Colonic mucosa (tissue), 4 donors: ENCODE measurements at regions not wholly inside any gene's neighbourhood (a gene's known extent, or its start where the extent isn't known, plus 50 kb on each side); places are given as distances from the start of the nearest gene placed in this dataset.

Experiments used
- DNase-seq: peaks from one replicate; pipeline ENCODE4 v3.0.0-alpha.2; 2020
- H3K27ac ChIP-seq: fragments of 200-600 bp; one replicate; pipeline ENCODE4 v1.8.0; 2021
- H3K27me3 ChIP-seq: fragments of 200-600 bp; one replicate; pipeline ENCODE4 v1.8.0; 2021
- H3K36me3 ChIP-seq: fragments of 200-600 bp; one replicate; pipeline ENCODE4 v1.8.0; 2021
- H3K4me1 ChIP-seq: fragments of 200-600 bp; one replicate; pipeline ENCODE4 v1.8.0; 2021; ENCODE audit warnings: mild to moderate bottlenecking
- H3K4me3 ChIP-seq: fragments of 200-600 bp; one replicate; pipeline ENCODE4 v1.8.0; 2021
- H3K9ac ChIP-seq, 2 donors: one replicate each; pipeline ENCODE4 v1.7.0; 2013; ENCODE audit warnings: control low read depth in 2 of 2, low read depth in 2 of 2, low read length in 2 of 2
- H3K9me3 ChIP-seq: fragments of 200-600 bp; one replicate; pipeline ENCODE4 v1.8.0; 2021
- intact Hi-C: fragments of 100-400 bp; cut with DNase I; formaldehyde crosslinking; loops from one replicate; pipeline ENCODE4 v1.14.1; 2022
- TF ChIP-seq, protein P1 (sequence below): fragments of 200-600 bp; IDR thresholded peaks from one replicate; pipeline ENCODE4 v1.8.0; 2022; ENCODE audit warnings: antibody characterized with exemption, mild to moderate bottlenecking
- donor health status: healthy.
- donor health status: DM: no; HTN: no; CAD: no.
- donor health status: DM: no; HTN: no; CAD: no.

DNA sequence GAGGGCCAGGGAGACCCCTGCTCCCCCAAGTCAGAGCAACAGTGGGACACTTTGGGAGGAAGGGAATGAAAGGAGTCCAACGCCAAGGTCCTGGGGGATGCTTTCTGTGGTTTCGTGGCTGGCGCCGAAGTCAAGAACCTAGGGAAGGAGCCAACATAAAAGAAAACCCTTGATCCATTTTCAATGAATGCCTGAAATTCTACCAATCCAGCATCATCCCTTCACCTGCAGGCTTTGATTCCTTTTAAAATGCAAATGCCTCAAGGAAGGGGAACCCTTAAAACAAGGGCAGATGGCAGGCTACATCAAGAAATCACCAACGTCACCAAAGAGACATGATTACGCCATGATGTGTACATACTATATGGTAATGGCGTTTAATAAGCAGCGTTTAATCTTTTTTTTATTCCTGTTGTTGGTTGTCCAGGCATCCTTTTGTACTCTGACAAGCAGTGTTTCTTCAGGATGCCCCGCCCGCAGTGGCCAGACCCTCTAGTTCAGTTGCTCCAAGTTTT lies 123.3 kb upstream of the SLC1A4 start:
- Histone ChIP-seq H3K27ac (no peak overlapping the region), H3K27me3 (no peaks in the 10 kb centered on the region), H3K9ac (no peak overlapping the region), H3K9me3 (no peaks in the 10 kb centered on the region), H3K4me3 (no peak overlapping the region), H3K4me1 (no peaks in the 10 kb centered on the region), H3K36me3 (no peaks in the 10 kb centered on the region)
- DNase-seq = no peak
- TF ChIP-seq, protein P1, sequence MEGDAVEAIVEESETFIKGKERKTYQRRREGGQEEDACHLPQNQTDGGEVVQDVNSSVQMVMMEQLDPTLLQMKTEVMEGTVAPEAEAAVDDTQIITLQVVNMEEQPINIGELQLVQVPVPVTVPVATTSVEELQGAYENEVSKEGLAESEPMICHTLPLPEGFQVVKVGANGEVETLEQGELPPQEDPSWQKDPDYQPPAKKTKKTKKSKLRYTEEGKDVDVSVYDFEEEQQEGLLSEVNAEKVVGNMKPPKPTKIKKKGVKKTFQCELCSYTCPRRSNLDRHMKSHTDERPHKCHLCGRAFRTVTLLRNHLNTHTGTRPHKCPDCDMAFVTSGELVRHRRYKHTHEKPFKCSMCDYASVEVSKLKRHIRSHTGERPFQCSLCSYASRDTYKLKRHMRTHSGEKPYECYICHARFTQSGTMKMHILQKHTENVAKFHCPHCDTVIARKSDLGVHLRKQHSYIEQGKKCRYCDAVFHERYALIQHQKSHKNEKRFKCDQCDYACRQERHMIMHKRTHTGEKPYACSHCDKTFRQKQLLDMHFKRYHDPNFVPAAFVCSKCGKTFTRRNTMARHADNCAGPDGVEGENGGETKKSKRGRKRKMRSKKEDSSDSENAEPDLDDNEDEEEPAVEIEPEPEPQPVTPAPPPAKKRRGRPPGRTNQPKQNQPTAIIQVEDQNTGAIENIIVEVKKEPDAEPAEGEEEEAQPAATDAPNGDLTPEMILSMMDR = peak; percentile 9
- intact Hi-C loops = loop anchor here (5.0 to 10.0 kb wide), 2 partner anchors 111 to 279 kb away; no protein-coding TSS in a partner anchor

DNA sequence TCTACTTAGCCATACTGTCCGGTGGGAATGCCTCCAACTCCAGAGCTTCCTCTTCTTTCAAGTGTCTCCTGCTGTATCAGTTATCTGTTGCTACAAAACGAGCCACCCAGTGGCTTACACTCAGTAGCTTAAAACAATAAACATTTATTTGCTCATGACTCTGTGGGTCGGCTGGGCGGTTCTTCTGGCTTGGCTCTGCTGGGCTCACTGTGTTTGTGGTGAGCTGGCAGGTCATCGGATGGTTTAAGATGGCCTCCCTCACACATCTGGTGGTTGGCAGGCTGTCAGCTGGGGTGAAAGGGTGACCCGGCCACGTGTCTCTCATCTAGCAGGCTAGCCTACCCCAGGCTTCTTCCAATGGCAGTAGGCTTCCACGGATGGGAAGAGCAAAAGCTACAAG lies 122.4 kb upstream of the SLC1A4 start:
- Histone ChIP-seq H3K27me3 (no peaks in the 10 kb centered on the region), H3K4me1 (no peaks in the 10 kb centered on the region), H3K4me3 (no peak overlapping the region), H3K27ac (no peak overlapping the region), H3K9ac (no peak overlapping the region), H3K36me3 (no peaks in the 10 kb centered on the region), H3K9me3 (no peaks in the 10 kb centered on the region)
- DNase-seq = peak; percentile 53
- TF ChIP-seq, protein P1 = no peak
- intact Hi-C loops = loop anchor here (5.0 to 10.0 kb wide), 2 partner anchors 112 to 279 kb away; no protein-coding TSS in a partner anchor

DNA sequence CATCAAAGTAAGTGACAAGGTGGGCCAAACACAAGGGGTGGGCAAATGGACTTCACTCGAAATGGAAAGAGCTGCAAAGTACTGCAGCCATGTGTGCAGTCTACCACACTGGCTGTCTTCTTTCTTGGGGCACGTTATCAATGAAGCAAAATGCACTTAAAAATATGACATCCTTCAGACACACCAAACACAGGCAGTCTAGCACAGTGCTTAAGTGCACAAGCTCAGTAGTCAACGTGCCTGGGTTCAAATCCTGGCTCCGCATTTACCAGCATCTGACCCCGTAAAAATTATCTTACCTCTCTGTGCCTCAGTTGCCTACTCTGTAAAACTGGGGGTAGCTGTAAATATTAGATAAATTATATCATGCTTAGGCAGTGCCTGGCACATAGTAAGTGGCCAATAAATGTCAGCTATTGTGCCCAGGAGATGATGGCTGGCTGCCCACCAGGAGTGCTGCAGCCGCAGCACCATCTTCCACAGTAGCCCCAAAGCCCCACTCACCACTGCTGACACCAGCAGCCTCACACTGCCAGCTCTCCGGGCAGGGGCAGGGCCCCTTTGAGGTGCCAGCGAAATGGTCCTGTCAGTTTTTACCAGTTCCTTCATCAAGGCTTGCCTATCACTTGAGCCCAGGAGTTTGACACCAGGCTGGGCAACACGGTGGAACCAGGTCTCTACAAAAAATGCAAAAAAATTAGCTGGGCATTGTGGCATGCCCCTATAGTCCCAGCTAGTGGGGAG lies 121.8 kb upstream of the SLC1A4 start:
- intact Hi-C loops = loop anchor here (5.0 to 10.0 kb wide), 2 partner anchors 113 to 280 kb away; no protein-coding TSS in a partner anchor
- H3K4me1 ChIP-seq = no peaks in the 10 kb centered on the region
- no peaks in the 10 kb centered on the region for H3K36me3 ChIP-seq
- H3K27me3 ChIP-seq = no peaks in the 10 kb centered on the region
- DNase-seq = no peak
- H3K9ac ChIP-seq = no peak overlapping the region
- no peak overlapping the region for H3K4me3 ChIP-seq
- H3K9me3 ChIP-seq = no peaks in the 10 kb centered on the region
- no peak overlapping the region for H3K27ac ChIP-seq
- TF ChIP-seq, protein P1 = no peak

DNA sequence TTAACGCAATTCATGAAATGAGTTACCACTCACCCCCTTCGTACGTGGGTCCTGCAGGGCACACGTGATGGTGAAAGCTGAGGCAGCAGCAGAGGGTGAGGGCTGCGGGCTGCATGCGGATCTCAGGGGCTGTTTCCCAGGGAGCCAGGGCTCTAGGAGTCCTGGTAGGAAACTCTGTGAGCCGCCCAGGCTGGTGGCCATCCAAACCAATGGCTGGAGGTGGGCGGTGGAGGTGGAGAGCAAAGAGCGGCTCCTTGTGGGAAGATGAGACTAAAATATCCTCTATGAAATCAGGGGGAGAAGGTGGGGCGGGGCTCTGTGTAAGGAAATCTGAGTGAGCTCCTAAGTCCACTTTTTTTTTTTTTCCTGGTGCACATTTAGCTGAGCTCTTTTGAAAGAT lies 120.1 kb upstream of the SLC1A4 start:
- Histone ChIP-seq H3K36me3 (no peaks in the 10 kb centered on the region), H3K9ac (no peak overlapping the region), H3K4me3 (no peak overlapping the region), H3K27ac (no peak overlapping the region), H3K27me3 (no peaks in the 10 kb centered on the region), H3K9me3 (no peaks in the 10 kb centered on the region), H3K4me1 (no peaks in the 10 kb centered on the region)
- TF ChIP-seq, protein P1 = no peak
- intact Hi-C loops = loop anchor here (5.0 to 10.0 kb wide), 2 partner anchors 114 to 282 kb away; no protein-coding TSS in a partner anchor
- no peak for DNase-seq

DNA sequence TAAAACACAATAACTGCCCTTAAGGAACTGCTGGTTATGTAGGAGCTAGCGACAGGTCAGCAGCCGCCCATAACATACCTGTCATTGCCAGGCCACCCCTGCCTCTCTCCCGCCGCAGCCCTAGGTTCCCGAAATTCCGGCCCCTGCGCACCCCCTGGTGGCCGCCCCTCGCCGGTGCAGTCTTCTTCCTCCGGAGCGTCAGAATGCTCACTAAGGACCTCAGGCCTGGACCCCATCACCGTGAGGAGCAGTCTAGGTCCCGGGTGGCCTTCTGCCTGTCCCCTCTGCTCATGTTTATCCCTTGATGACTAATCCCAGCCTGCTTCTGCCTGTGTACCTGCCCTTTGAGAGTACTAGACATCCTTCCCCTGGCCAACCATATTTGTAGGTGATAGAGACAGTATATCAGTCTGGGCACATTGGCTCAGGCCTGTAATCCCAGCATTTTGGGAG lies 115.7 kb upstream of the SLC1A4 start:
- Histone ChIP-seq H3K9ac (no peak overlapping the region), H3K36me3 (no peaks in the 10 kb centered on the region), H3K27ac (no peak overlapping the region), H3K4me3 (no peak overlapping the region), H3K27me3 (no peaks in the 10 kb centered on the region), H3K4me1 (no peaks in the 10 kb centered on the region), H3K9me3 (no peaks in the 10 kb centered on the region)
- intact Hi-C loops = no loop called here
- DNase-seq = peak; percentile 87
- TF ChIP-seq, protein P1 = peak; percentile 96
